ENCODE measurements at regions not wholly inside any gene's neighbourhood (a gene's known extent, or its start where the extent isn't known, plus 50 kb on each side); places are given as distances from the start of the nearest gene placed in this dataset.

GRCh38 chr10:85259908-85260307 is 931.5 kb downstream of the CCSER2 start:
- no peak for DNase-seq

DNA sequence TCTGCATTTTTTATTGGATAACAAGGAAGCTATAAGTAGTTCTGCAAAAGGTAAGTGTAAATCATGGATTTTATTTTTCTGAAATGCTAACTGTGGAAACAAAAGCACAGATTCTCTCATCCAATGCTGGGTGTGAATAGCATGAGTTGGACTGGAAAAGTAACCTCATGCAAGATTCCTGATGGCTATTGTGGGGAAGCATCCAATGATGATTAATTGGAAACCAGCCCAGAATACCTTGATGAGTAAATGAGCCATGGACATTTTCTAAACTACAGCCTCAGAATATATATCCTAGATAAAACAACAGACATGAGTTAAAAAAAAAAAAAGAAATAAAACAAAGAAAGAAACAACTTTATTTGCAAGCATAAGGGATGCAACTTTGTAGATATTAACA is 934.6 kb downstream of the CCSER2 start:
- DNase-seq: no peak

GRCh38 chr10:85265121-85265520 is 936.7 kb downstream of the CCSER2 start:
- no peak for DNase-seq

- no peak for DNase-seq
Observed at GRCh38 chr10:85266808-85267207, 938.4 kb downstream of the CCSER2 start.

- no peak for DNase-seq
Observed at GRCh38 chr10:85280014-85280413, 951.6 kb downstream of the CCSER2 start.

DNA sequence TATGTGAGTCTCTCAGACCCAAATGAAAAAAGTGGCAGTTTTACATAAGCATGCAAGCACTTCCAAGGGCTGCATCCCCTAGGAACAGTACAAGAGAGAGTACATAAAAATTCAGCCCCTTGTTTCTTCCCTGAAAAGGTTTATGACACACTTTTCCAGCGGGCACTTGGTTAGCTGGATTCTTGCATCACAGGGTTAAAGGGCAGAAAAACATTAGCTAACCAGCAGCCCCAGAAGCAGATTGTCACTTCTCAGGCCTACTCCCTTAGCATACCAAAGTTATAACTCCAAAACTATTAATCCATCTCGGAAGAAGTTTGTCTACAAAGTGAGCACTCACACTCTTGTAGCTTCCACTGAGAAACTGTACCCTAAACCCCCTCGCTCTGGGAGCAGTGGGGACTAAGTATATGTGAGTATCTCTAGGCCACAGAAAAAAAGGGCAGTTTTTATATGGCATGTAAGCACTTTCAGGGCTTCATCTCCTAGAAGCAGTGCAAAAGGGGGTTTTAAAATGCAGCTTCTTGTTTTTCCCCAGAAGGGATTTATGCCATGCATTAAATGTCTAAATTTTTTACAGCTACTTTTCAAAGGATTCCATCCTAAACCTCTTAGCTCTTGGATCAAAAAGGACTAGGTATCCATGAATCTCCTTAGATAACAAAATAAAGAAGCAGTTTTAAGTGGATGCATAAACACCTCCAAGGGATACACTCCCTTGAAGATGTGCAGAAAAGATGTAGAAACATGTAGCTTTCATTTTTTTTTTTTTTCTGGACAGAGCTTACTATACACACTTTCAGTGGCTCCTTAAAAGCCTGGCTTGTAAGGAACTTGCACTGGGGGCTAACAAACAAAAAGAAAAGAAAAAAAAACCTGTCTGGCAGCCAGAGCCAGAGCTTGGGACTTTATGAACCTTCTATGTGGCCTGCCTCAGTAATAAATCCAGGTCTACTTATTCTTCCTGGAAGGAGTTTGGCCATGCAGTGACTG is 956.7 kb downstream of the CCSER2 start:
- no peak for DNase-seq

DNA sequence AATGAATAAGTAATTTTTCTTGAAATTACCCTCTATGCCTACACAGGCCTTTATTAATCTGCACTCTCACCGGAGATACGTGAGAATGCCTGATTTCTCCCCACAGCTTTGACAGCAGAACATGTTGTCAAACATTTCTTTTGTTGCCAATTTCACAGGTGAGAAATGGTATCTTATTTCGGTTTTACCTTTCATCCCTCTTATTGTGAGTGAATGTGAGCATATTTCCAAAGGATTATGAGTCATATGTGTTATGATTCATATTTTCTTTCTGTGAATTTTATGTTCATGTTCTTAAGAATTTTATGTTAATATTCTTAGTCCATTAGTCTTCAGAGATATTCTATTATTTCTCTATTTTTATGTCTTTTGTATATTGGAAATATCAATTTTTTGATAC is 965.1 kb downstream of the CCSER2 start:
- DNase-seq: no peak

DNA sequence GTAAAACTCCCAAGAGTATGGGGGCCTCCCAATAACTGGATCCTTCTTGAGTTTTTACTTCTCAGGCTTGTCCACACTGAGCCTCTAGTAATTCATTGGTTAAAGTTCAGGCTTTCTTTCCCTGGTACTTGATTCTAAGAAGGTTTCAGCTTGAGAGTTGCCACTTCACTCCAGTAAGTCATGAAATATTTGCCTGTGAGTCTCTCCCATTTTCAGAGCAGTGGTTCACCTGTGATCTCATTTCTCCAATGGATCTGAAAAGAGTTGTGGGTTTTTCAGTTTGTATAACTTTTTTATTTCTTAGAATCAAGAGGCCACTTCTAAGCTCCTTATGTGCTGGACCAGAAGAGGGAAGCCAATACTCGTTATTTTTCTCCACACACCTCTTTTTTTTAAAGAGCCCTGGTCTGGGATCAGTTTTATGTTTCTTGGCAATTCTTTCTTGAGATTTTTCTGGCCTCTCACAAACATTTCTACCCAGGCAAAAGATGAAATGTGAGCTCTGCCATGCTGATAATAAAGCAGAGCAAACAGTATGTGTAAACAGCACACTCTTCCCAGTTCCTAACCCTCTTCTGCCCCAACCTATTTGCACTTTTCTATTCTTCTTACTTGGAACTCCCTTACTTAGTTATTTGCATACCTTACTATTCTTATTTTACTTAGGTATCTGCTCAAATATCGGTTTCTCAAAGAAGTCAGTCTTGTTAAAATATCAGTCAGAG is 983.4 kb downstream of the CCSER2 start:
- DNase-seq: no peak

DNA sequence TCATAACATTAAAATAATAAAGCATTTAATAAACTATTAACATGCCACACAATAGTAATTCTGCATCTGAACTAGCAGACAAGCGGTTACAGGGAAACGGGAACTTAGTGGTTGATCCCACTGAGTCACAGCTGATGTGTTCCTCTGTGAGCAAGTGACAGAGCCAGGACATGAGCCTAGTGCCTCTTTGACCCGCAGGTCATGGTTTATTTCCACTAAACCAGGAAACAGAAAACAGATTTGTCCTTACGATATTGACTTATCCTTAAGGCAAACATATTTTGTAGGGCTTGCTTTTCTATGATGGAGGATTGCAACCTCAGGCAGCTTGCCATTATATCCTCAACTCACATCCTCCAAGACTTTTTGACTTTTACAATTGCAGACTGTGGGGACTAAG is 987.3 kb downstream of the CCSER2 start:
- no peak for DNase-seq

DNA sequence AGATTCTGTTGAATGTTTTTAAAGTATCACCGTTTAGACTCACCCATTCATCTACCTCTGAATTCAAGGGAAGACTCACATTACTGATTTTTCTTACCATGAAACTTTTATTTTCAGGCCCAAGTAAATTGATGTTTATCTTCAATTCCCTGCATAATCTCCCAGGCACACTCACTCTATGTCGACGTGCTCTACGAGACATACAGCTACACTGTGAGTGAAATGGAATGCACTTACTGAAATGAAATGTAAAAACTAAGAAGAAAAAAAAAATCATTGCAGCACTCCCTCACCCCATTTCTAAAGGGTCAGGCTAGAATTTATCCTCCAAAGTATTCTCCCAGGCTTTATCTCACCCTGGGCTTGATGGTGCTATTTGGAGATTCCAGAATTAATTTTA is 987.9 kb downstream of the CCSER2 start:
- DNase-seq: no peak

DNA sequence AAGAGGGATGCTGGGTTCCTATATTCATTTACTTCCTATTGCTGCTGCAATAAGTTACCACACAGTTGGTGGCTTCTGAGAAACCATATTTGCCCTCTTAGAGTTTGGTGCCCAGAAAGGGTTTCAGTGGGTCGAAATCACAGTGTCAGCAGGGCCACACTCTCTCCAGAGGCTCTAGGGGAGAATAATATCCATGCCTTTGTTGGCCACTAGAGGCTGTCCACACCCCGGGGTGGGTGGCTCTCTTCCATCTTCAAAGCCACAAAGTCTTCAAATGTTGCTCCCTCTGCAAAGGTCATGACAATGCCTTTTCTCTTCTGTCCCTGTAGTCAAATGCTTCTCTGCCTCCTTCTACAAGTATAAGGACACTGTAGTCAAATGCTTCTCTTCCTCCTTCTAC is 989.4 kb downstream of the CCSER2 start:
- DNase-seq: no peak

GRCh38 chr10:85318809-85319807 is 990.7 kb downstream of the CCSER2 start:
- DNase-seq: no peak

- DNase-seq: no peak
Observed at GRCh38 chr10:85319826-85320225, 991.4 kb downstream of the CCSER2 start.

GRCh38 chr10:85333594-85333993 is 1005.2 kb downstream of the CCSER2 start:
- DNase-seq: no peak

- DNase-seq: no peak
Observed at GRCh38 chr10:85362401-85362800, 1004.2 kb downstream of the GRID1 start.

DNA sequence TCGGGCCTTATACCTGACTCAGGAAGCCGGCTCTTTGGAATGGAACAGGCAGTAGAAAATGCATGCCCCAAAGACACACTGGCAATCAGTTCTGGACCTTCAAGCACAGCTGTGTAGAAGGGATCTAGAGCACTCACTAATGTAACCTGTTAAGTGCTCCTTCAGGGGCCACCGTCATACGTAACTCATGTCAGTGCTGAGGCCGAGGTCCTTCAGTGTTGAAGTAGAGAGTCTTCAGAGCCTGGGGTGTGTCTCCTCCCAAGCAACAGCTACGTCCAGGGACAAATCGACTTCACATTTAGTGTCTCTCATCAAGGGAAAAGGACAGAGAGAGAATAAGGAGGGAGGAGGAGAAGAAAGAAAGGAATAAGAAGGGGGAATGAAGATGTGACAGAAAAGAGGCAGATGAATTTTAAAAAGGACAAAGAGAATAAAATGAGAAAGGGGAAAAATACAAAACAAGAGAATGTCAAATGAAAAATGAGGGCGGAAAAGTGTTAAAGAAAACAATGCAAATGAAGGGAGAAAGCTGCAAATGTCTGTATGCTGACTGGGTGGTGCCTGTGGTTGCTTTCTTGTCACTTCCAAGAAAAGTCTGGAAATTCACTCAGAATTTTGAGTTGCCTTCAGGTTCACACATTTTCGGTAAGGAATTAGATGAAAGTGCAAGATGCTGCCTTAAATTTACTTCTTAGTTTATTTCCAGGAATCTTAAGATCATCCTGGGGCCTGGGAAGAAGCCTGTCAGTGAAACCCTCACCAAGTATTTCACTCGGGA is 989.4 kb downstream of the GRID1 start:
- DNase-seq: no peak

GRCh38 chr10:85379338-85379737 is 987.3 kb downstream of the GRID1 start:
- no peak for DNase-seq

DNA sequence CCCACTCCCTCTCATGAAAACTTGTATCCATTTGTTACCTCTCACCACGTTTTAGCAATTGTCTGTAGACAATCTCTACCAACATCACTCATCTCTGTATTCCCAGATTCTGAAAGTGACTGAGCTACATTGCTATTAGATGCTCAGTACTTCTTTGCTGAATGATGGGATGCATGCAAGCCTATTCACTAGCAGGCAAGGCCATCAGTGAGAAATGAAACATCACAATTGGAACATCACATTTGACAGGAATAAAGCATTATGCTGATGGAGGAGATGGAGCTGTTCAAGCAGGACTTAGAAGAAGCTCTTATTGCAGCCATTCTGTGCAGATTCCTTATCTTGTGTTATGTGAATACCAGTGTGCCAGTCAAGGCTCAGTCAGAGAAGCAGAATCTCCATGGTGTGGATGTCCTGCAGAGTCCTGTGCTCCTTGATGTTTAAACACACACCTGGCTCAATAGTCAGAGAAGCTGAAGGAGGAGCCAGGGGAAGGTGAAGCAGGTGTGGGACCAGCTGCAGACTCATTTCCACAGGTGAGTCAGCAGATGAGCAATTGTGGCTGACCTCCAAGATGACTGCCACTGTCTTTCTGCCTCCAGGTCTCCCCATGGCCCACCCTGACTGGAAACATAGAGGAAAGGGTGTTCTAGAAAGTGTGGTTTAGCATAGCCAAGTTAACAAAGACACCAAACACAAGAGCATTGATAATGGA is 965.5 kb downstream of the GRID1 start:
- DNase-seq: no peak

GRCh38 chr10:85402541-85402940 is 964.1 kb downstream of the GRID1 start:
- no peak for DNase-seq

DNA sequence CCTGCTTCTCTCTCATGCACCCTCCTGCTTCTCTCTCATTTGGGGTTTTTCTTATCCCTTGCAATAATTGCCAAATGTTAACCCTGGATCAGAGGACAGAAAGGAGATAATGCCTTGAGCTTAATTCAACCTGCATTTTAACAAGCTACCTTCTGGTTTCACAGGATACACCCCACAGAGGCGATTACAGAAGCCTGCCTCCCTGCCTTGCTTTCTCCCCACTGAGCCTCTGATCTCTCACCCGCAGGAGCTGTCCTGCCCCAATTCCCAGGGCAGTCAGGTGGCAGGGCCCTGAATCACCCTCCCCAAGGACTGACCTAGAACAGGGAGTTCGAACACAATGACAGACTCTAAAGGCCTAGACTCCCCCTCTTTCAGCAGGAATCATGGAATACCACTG is 959.5 kb downstream of the GRID1 start:
- DNase-seq: no peak

GRCh38 chr10:85408388-85408787 is 958.2 kb downstream of the GRID1 start:
- DNase-seq: no peak

Measured in CD4-positive, alpha-beta T cell treated with Interleukin-21 for 1 hour (primary cell).